AG04450 (cell line): ENCODE measurements at regions not wholly inside any gene's neighbourhood (a gene's known extent, or its start where the extent isn't known, plus 50 kb on each side); places are given as distances from the start of the nearest gene placed in this dataset.

Experiments
- CTCF ChIA-PET: fragments of 300-600, 350-600 bp; formaldehyde crosslinking; extraction: SDS; loops from one replicate; lab custom pipeline; 2022; ENCODE audit warnings: antibody characterized with exemption, inconsistent platforms; lab: Charles Lee
- POLR2A ChIA-PET: fragments of 350-600 bp; formaldehyde crosslinking; extraction: SDS; loops from one replicate; lab custom pipeline; 2021; ENCODE audit warnings: antibody characterized with exemption, inconsistent platforms; lab: Yijun Ruan, JAX
- DNase-seq: peaks from one replicate; pipeline ENCODE4 v3.0.0-alpha.2; 2011; ENCODE audit warnings: low read depth, low spot score
- H3K27ac ChIP-seq: one replicate; pipeline ENCODE4 v1.5.1; 2012; ENCODE audit warnings: low read depth, low read length, control low read depth
- H3K27me3 ChIP-seq: one replicate; pipeline ENCODE4 v1.6.0; 2012; ENCODE audit warnings: low read length; ENCODE audit not compliant: control insufficient read depth, insufficient read depth
- H3K4me3 ChIP-seq: 2 replicates; pipeline ENCODE4 v1.5.1; 2011; ENCODE audit warnings: mild to moderate bottlenecking, low read depth, low read length, control low read depth
- H3K9me3 ChIP-seq: 2 replicates; pipeline ENCODE4 v1.5.1; 2012; ENCODE audit warnings: low read length; ENCODE audit not compliant: control insufficient read depth, insufficient read depth
- CTCF ChIP-seq: IDR thresholded peaks from 2 replicates; pipeline ENCODE4 v1.5.1; 2011; ENCODE audit warnings: low read depth, low read length, control low read depth, inconsistent platforms

GRCh38 chr16:62717026-62717425 is 680.8 kb upstream of the CDH8 start:
- DNase-seq: no peak
- Histone ChIP-seq H3K27ac (no peak overlapping the region), H3K27me3 (no peaks in the 10 kb centered on the region), H3K9me3 (peaks cover 13% of the 10 kb centered on the region), H3K4me3 (no peak overlapping the region)
- ChIA-PET POLR2A (no interaction called here), CTCF (no interaction called here)
- TF ChIP-seq CTCF: no peak

- Histone ChIP-seq H3K27me3 (no peaks in the 10 kb centered on the region), H3K4me3 (no peak overlapping the region), H3K9me3 (peaks cover 18% of the 10 kb centered on the region), H3K27ac (no peak overlapping the region)
- ChIA-PET CTCF (no interaction called here), POLR2A (no interaction called here)
- DNase-seq: no peak
- TF ChIP-seq CTCF: no peak
These were observed 679.5 kb upstream of the CDH8 start for GRCh38 chr16:62715701-62716100.

- Histone ChIP-seq H3K27me3 (no peaks in the 10 kb centered on the region), H3K9me3 (peaks cover 9% of the 10 kb centered on the region), H3K27ac (no peak overlapping the region), H3K4me3 (no peak overlapping the region)
- CTCF ChIA-PET: no interaction called here
- POLR2A ChIA-PET: no interaction called here
- DNase-seq: no peak
- TF ChIP-seq CTCF: no peak
These were observed 676.3 kb upstream of the CDH8 start for GRCh38 chr16:62712566-62712965.

GRCh38 chr16:62711797-62712196 is 675.6 kb upstream of the CDH8 start:
- no peak for DNase-seq
- ChIA-PET POLR2A (no interaction called here), CTCF (interaction anchor here (0.6 kb wide), 1 partner anchor 69 kb away, joined by 3 read pairs; no protein-coding TSS in a partner anchor)
- Histone ChIP-seq H3K9me3 (peaks cover 9% of the 10 kb centered on the region), H3K27ac (no peak overlapping the region), H3K4me3 (no peak overlapping the region), H3K27me3 (no peaks in the 10 kb centered on the region)
- TF ChIP-seq CTCF: no peak

- CTCF ChIA-PET: no interaction called here
- peaks cover 8% of the 10 kb centered on the region for H3K9me3 ChIP-seq
- H3K4me3 ChIP-seq: no peak overlapping the region
- POLR2A ChIA-PET: no interaction called here
- DNase-seq: no peak
- no peak overlapping the region for H3K27ac ChIP-seq
- no peaks in the 10 kb centered on the region for H3K27me3 ChIP-seq
- TF ChIP-seq CTCF: no peak
These were observed 673.6 kb upstream of the CDH8 start for GRCh38 chr16:62709794-62710193.
